ENCODE measurements at regions not wholly inside any gene's neighbourhood (a gene's known extent, or its start where the extent isn't known, plus 50 kb on each side); places are given as distances from the start of the nearest gene placed in this dataset.

- no peak for TF ChIP-seq PBX3 (IDR thresholded peaks at IDR 0.05)
- TF ChIP-seq GATA2 (CRISPR knock-in tag; IDR thresholded peaks at IDR 0.05): no peak
- no peak for TF ChIP-seq RCOR1 (IDR thresholded peaks at IDR 0.05; ENCODE audit: low read length)
- TF ChIP-seq TEAD4 (IDR thresholded peaks at IDR 0.05; ENCODE audit: borderline replicate concordance, insufficient read depth): no peak
- TF ChIP-seq CTCF (IDR thresholded peaks at IDR 0.05): no peak
- TF ChIP-seq MXI1 (IDR thresholded peaks at IDR 0.05; ENCODE audit: low read depth, low read length): no peak
- no peak for TF ChIP-seq NFIC (IDR thresholded peaks at IDR 0.05; ENCODE audit: borderline replicate concordance)
These were observed 71.6 kb upstream of the RUNX1 start (continued) for GRCh38 chr21:35120631-35121180.

GRCh38 chr21:35119501-35120047, 70.5 kb upstream of the RUNX1 start:
- H3K27me3 ChIP-seq (ENCODE audit: insufficient read depth): no peaks in the 10 kb centered on the region
- H3K4me1 ChIP-seq (ENCODE audit: control insufficient read depth in 1 of 2, insufficient read depth in 2 of 2, low read depth in 1 of 2, low read length in 1 of 2): no peaks in the 10 kb centered on the region
- H3K9me3 ChIP-seq: no peaks in the 10 kb centered on the region
- no peaks in the 10 kb centered on the region for H3K79me2 ChIP-seq (ENCODE audit: insufficient read depth)
- no peak overlapping the region for H2AFZ ChIP-seq (ENCODE audit: low read depth)
- no peak overlapping the region for H3K9ac ChIP-seq
- ChIA-PET POLR2A (no interaction called here), CTCF (no interaction called here)
- H3F3A ChIP-seq (replicated peaks; ENCODE audit: insufficient read depth): no peaks in the 10 kb centered on the region
- TF ChIP-seq RAD21 (IDR thresholded peaks at IDR 0.05; ENCODE audit: low read length): no peak
- TF ChIP-seq CTCF (IDR thresholded peaks at IDR 0.05): no peak
- no peak for TF ChIP-seq REST (IDR thresholded peaks at IDR 0.05; ENCODE audit: low read depth, low read length)
- TF ChIP-seq PBX3 (IDR thresholded peaks at IDR 0.05): no peak
- no peak for TF ChIP-seq MXI1 (IDR thresholded peaks at IDR 0.05; ENCODE audit: low read depth, low read length)
- no peak for TF ChIP-seq CHD2 (IDR thresholded peaks at IDR 0.05; ENCODE audit: low read length, partially characterized antibody)
- TF ChIP-seq GABPA (IDR thresholded peaks at IDR 0.05; ENCODE audit: low read depth): no peak
- no peak for TF ChIP-seq RFX5 (IDR thresholded peaks at IDR 0.05; ENCODE audit: low read length)
- TF ChIP-seq EP300 (IDR thresholded peaks at IDR 0.05; ENCODE audit: borderline replicate concordance in 1 of 2, low read depth in 1 of 2, low read length in 1 of 2): no peak
- TF ChIP-seq SMC3 (IDR thresholded peaks at IDR 0.05; ENCODE audit: low read depth, low read length): no peak
- TF ChIP-seq TAF1 (IDR thresholded peaks at IDR 0.05; ENCODE audit: borderline replicate concordance, low read depth, low read length): no peak
- no peak for TF ChIP-seq FOXM1 (IDR thresholded peaks at IDR 0.05; ENCODE audit: low read depth)
- no peak for TF ChIP-seq NRF1 (IDR thresholded peaks at IDR 0.05; ENCODE audit: low read depth, low read length)
- no peak for TF ChIP-seq MAX (IDR thresholded peaks at IDR 0.05; ENCODE audit: low read depth)
- TF ChIP-seq FOSL2 (IDR thresholded peaks at IDR 0.05; ENCODE audit: borderline replicate concordance, low read depth): no peak
- no peak for TF ChIP-seq SIN3A (IDR thresholded peaks at IDR 0.05; ENCODE audit: borderline replicate concordance, low read depth, low read length)
- no peak for TF ChIP-seq FOXJ3 (CRISPR knock-in tag; IDR thresholded peaks at IDR 0.05)
- no peaks in the 10 kb centered on the region for H3K9me2 ChIP-seq
- 86% methylated on average over 5 of the region's 5 CpGs for WGBS (ENCODE audit: low lambda C conversion rate)
- no peak overlapping the region for H3K4me3 ChIP-seq (ENCODE audit: low read depth in 2 of 2, low read length in 1 of 2)
- H4K20me1 ChIP-seq (ENCODE audit: insufficient read depth): no peaks in the 10 kb centered on the region
- DNase-seq: no peak
- no peaks in the 10 kb centered on the region for H3K36me3 ChIP-seq (replicated peaks in 1 of 2; ENCODE audit: control insufficient read depth in 1 of 2, insufficient read depth in 2 of 2, low read length in 1 of 2)
- H3K4me2 ChIP-seq: no peak overlapping the region
- H3K27ac ChIP-seq (ENCODE audit: low read depth in 2 of 2, low read length in 1 of 2): no peak overlapping the region

Data from SK-N-SH (cell line).